Fibroblast of skin of scalp (primary cell): ENCODE measurements at regions not wholly inside any gene's neighbourhood (a gene's known extent, or its start where the extent isn't known, plus 50 kb on each side); places are given as distances from the start of the nearest gene placed in this dataset.

Experiments
- DNase-seq: peaks from one replicate; pipeline ENCODE4 v3.0.0-alpha.2; 2013

DNA sequence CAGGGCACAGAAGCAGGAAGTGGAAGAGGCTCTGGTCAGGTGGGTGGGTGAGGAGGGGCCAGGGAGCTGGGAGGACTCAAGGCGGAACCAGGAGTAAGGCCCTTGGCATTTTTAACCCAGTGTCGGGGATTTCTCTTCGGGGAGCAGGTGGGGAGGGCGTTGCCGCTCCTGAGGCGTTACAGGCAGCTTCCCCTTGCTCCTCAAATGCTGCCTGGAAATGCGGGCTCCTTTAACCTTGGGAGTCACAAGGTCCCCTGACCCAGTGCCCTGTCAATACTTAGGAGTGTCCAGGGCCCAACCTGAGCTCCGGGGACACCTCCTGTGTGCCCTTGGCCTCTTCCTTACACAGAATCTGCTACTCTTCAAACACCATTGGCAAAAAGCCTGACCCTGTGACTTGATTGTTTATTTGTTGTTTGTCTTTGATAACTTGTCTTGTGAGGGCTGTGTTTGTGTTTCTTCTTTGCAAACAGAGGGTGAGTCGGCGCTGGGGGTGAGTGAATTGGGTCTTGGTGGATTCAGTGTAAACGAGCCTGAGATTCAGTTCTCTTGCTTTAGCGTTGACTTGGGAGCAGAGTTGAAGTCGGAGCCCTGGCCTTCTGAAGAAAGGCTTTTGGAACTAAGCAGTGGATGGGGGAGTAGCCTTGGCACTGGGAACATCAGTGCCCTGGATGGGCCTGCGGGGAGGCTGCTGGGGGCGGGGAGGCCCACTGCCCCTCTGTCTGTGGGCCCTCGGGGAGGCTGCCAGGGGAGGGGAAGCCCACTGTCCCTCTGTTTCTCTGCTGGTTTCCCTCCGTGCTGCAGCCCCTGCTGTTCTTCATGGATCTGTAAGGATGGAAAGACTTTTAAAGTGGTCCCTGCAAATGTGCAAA, 300.7 kb upstream of the IRX4 start:
- DNase-seq: no peak

DNA sequence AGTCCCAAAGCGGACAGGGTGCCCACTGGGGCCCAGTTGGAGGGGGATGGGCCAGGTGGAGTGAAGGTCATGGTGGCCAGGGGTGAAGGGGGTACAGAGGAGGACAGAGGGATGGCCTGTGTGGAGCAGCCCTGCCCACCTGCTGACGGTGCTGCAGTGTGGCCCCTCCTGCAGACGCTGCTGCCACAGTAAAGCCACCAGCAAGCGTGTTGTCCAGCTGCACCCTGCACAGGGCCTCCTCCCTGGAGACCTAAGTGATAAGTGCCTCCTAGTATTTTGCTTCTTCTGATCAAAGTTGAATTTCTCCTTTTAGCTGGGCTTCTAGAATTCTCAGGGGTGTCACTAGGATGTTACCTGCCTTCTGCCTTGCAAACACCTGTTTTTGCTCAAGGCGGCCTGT, 299.3 kb upstream of the IRX4 start:
- no peak for DNase-seq

DNA sequence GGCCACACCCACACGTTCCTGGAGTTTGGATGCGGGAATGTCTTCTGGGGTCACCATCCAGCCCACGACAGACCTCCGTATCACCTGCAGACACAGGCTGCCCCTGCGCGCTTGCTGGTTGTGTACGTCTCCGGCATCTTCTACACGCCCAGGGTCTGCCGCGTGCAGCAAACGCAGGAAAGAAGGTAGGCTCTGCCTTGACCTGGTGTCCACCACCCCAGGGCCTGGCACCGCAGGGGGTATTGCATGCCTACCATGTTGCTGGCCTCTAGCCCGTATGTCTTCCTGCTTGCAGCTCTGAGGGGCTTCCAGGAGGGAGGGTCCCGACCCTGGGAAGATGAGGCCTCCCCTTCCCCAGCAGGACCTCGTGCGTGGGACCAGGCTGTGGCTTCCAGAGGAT, 298.8 kb upstream of the IRX4 start:
- no peak for DNase-seq

DNA sequence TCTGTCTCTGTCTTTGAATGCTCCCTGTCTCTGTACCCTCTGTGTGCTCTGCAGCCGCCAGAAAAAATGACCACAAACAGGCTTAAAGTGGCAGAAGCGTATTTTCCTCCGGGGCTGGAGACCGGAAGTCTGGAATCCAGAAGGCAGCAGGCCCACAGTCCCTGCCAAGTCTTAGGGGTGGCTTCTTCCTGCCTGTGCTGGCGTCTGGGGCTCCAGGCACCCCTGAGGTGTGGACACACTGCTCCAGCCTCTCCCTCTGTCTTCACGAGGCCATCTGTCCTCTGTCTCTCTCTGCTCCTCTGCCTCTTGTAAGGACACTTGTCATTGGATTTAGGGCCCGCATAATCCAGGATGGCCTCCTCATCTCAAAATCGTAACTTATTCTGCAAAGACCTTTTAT, 298.4 kb upstream of the IRX4 start:
- DNase-seq: no peak

DNA sequence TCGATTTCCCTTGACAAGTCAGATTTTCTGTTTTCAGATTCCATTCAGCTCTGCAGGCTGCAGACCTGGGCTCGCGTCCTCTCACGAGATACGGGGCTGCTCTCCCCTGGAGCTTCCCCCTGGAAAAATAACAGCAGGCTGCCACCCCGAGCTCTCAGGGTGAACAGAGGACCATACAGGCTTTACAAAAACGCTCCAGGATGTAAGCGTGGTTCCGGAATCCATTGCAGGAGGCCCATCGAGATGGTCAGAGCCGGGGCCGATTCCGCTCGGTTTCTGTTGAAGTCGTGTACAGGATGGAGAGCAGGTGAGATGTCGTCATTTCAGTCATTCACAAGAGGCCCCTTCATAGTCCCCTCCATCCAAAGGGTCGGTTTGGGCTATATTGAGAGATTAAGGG, 297.7 kb upstream of the IRX4 start:
- no peak for DNase-seq

DNA sequence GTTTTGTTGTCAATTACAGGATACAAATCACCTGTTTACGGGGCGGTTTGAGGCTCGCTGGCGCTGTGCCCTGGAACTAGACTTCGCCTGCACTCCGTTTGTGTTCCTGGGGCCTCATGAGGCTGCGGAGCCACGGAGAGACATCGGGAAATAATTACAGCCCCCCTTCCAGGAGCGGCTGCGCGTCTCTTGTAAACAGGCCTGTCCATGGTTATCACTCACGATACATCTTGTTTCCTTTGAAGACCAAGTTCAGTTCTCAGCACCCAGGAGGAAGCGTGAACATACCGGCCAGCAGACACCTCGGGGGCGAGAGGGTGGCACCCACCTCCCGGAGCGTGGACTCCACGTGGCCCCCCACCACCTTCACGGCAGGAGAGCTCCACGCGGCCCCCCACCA, 297.1 kb upstream of the IRX4 start:
- no peak for DNase-seq

DNA sequence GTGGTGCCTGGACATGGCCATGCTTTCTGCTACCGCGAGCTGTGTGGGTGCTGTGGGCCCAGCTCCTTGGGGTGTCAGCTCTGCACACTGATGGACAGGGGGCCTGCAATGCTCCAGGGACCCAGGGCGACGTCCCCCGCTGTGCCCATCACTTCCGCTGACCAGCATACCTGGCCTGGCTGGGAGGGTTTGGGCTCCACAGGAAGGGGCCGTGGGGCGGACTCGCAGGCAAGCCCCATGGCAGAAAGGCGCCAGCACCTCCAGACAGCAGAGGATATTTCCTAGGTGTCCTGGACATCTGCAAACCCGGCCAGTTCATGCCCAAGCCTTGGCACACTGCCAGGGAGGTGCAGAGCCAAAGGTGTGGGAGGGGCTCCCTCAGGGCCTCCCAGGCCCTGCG, 295.8 kb upstream of the IRX4 start:
- DNase-seq: no peak

DNA sequence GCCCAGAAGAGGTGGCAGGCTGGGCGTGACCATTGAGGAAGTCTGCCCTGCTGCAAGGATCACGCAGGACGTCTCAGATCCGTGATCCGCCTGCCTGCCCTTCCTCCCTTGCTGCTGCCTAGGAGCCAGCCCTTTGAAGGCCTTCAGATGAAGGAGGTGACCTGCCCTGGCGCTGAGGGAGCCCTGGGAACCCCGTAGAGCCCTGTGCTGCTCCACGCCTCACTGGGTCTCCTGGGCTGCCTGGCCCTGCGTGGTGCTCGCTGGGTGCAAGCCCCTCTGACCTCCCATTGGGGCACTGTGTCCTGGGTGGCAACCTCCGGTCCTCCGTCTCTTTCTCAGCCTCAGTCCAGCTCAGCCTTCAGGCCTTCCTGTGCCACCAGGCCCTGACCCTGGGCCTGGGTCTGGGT, 295.3 kb upstream of the IRX4 start:
- no peak for DNase-seq

DNA sequence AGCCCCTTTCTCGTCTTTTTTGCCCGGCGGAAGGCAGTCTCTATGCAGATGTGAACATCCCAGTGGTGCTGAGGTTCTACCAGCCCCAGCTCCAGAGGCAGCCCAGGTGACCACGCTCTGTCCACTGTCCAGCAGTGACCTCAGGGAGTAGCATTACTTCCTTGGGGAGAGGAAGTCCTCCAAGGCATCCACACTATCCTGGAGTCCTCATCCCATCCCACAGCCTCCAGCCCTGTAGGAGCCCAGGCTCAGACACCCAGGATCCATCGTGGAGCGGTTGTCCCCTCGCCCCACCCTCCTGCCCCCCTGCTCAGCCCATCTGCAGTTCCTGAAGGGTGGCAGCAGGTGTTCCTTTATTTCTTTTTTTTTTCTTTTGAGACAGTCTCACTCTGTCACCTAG, 294.5 kb upstream of the IRX4 start:
- DNase-seq: no peak

DNA sequence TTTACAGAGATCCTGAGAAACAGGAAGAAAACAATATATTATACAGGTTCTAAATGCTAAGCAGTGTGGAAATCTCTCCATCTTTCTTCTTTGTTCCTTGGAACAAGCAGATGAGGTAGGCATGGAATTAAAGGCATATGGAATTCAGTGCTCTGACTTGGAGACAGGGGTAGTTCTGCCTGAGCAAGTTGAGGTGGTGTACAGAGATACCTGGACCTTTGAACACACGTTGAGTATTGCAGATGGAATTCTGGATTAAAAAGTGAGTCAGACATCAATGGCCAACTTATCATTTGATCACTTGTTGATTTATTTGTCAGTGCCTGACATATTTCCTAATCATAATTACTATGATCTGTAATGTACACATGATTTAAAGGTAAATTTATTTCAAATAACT, 293.9 kb upstream of the IRX4 start:
- no peak for DNase-seq

DNA sequence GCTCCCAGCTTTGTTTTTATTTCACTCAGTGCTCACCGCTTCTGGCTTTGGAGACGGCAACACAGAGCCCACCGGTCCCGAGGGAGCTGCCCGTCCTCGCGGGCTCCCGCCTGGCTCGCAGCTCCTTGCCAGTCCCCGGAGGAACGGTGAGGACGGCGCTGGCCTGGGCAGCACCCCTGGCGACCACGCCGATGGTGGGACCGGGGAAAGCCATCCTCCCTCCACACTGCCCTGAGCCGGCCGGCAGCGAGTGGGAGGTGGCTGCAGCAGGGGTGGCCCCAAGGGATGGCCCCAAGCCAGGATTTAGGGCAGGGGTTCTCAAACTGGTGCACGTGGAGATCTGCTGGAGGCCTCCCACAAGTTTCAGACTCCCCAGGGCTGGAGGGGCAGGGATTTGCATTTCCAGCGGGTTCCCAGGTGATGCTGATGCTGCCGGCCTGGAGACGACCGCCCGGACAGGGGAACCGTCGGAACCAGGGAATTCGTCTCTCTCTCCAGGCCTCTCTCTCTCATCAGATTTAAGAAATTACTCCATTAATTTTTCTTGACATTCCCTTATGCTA, 293.2 kb upstream of the IRX4 start:
- no peak for DNase-seq

DNA sequence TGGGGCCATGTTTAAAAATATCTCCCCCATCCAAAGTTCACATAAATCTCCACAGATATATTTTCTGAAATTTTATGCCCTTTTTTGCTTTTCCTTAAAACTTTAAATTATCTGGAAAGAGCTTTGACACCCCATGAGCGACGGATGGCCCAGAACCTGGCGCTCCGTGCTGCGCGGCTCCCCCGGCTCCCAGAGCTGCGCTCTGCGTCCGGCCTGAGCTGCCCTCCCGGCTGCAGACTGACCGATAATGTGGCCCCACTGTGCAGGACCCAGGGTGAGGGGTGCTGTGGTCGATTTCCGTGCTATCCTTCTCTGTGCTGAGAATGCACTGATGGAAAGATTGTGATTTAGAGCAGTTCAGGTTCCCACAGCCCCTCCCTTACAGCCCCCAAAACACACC, 292.3 kb upstream of the IRX4 start:
- no peak for DNase-seq

DNA sequence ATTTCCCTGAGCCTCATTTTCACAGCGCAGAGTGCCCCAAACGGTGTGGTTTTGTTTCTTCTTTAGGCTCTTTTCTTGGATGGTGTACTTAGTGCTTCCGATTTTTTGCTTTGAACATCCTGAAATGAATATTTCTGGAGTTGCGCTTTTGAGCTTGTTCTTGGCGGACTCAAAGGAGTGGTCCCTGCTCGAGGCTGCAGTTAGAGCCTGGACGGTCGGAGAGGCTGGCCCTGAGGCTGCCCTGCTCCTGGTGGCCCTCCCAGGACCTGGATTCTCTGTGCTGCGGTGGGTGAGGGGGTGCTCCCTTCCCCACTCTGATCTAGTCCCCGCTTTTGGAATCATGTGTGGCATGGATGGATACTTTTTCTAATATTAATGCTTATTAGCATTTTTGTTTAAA, 291.8 kb upstream of the IRX4 start:
- no peak for DNase-seq

DNA sequence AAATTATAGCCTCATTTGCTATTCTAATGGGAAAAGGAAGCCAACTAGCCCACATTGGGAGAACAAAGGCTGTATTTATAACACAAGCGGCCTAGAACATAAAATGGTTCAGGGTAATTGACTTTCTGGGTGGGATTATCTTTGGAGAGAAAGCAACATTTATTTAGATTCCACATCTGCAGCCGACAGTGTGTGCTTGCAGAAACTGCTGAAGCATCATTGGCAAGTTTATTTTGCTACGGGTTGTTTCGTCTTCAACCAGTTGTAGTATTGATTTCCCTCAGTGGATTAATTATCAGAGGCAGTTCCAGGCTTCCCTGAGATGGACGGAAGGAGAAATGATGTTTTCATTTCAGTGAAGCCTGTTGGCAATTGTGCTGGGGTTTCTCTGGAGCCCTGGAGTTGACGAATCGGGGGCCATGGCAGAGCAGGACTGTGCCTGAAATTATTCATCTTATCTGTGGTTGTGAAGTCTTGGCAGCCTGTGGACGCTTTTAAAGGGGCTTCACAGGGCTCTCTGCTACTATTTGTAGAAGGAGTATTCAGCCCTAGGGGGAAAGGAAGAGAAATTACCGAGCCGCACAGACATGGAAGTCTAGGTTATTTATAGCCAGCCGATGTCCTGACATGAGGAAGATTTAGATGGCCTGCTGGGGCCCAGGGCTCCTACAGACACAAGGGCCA, 290.6 kb upstream of the IRX4 start:
- no peak for DNase-seq

DNA sequence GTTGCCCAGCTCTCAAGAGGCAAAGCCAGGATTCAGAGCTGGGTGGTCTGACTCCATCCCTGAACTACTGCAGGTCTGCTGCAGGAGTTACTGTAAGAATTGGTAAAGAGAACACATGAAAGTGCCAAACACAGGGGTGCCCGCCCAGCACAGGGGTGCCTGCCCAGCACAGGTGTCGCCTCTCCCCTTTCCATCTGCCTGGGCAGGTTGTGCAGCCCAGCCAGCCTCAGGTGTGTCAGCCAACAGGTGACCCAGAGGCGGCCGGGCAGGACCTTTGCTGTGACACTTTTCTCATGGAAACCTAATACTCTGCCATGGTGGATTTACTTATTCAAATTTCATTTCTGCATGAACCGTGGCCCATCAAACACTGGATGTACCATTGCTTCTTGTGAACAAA, 289.7 kb upstream of the IRX4 start:
- no peak for DNase-seq

DNA sequence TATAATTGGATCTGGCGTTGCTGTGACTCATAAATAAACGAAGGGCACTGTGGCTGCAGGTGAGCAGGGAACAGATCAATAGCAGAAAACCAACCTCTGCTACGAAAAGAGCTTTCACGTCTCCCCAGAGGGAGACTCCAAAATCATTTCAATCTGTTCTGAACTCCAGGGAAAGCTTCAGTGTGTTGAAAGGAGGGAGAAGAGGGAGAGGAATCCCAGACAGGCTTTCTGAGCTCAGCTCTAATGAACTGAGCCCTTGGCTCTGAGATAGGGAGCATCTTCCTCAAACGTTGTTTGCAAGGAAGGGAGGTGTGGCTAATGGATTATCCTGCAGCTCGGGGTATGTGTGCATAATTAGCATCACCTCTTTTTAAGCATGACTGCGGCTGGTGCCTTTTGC, 288.0 kb upstream of the IRX4 start:
- no peak for DNase-seq

DNA sequence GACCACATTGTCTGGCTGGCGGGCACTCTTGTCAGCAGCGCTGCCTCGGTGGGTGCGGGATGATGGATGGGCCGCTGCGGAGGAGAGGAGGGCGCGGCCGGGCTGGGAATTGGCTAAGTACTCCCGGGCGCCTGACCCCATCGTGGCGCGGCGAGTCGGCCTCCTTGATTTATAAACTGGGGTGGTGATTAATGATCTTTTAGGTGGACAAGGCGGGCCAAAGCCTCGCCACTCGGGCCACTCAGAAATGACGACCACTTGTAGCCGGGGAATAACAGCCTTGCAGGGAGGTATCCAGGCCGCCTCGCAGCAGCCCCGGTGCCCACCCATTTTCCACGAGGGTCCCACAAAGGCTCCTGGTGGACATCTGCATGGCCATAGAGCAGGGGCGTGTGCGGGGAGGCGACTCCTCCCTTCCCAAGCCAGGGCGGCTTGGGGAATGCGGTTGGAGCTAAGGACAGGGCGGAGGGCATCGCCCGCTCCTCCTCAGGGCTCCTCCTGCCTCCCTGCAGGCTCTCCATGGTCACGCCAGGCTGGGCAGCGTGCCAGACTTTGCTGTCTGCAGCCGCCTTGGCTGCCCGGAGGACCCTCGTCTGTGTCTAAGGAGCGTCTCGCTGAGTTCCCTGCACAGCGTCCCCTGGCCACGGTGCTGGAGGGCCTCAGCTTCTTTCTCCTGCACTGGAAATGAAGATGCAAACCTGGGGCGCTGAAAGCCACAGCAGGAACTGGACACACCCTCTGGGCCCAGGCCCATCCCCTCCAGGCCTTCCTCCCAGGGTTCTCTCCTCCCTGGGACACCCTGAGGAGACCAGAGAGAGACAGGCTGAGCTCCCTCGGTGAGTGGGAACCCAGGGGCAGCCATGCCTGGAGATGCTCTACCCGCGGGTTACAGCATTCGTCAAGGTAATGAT, 287.4 kb upstream of the IRX4 start:
- DNase-seq: no peak

DNA sequence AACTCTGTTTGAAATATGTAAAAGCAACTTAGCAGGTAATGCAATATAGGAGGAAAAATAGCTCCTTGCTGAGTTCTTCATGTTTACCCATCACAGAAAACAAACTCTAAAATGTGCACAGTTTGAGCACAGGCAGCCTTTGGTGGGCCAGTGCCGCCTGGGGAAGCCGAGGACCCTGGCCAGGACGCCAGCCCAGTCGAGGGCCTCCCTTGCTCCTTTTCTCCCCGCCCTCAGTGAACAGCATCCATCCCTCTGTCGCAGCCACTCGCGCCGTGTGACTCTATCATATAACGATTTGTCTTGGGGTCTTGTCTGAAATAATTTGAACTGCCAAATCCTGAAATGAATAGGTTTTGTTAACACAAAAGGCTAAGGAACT, 286.7 kb upstream of the IRX4 start:
- DNase-seq: no peak

DNA sequence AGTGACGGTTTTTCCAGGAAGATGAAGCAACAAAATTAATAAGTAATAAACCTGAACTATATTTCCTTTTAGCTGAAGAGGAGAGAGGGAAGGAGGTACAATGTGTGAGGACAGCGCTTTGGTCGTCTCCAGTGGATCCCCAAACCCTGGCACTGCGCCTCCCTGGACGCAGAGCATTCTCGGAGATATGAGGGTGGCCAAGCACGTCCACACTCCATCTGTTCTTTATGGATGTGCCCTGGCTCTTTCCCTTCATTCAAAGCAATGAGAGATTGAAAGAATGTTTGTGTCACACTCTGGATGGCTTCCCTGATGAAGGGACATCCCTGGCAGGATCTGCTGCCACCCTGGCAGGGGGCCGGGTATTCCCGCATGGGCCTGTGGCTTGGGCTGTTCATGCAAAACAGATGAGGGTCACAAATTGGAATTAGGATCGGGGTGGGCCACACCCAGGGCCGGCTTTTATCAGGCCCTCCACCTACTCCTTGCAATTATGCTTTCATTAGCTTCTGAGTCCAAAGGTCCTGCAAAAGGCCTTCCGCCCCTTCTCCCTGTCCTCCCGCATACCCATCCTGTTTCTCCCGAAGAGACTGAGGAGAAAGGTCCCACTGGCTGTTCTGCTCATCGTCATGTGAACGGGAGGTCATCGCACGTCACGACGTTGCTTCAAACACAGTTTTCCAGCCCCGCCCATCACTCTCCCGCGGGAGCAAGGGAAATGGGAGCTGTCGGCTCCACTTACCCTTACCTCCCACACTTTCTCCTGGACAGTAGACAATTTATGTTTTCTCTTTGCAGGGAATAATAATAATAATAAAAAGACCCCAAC, 286.1 kb upstream of the IRX4 start:
- no peak for DNase-seq

DNA sequence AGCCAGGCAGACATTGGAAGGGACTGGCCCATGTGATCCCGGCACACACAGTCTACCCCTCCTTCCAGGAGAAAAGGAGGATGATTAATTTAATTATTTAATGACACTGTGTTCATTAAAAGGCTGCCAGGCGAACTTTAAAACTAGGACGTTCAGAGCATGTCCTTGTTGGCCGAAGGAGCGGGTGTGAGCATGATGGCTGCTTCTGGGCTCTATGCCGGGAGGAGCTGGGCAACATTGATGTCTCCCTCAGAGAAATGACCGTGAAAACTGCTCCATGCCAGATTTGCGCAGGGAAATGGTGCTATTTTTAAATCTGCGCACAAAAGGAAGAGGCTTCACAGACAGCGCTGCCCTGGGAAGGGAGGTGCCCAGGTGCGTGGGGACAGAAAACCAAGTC, 284.9 kb upstream of the IRX4 start:
- DNase-seq: no peak

DNA sequence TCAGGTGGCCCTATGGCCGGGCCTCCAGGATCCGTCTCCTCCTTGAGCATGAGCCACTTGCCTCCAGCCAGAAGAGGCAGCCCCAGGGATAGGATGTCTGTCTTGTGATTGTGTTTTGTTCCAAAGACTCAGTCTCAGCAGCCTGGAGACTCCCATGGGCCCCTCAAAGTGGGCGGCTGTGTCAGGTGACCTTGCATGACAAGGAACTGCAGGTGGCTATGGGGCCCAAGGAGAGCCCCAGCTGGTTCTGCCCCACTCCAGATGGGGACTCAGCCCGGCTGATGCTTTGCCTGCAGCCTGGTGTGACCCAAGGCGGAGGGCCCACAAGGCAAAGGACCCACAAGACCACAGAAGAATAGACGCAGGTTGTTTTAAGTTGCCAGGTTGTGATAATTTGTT, 284.3 kb upstream of the IRX4 start:
- no peak for DNase-seq

DNA sequence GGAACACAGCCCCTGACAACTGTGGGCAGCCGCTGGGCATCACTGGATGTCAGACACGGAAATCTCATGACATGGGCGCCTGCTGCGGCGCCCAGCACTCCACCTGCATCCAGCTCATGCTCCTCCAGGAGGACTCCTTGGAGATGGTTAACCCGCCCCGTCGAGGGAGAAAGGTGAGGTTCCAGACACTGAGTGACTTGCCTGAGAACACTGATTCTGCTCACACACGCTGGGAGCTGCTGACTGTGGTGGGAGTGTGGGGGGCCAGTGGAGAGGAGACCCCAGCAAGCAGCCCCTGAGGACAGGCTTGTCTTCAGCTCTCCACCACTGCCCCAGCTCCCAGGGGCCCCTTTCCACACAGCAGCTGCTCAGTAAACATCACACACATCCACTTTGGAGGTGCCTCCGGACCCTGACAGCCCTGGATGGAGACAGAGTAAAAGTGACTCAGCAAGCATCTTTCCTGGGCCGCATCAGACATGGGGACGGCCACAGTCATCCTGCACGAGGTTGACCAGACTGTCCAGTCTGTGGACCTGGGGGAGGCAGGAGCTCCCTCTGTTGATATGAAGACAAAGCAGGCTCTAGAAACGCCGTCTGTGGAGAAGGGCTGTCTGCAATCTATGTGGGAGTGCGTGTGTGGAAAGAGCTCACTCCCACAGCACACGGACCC, 283.7 kb upstream of the IRX4 start:
- no peak for DNase-seq
